ENCODE measurements at regions not wholly inside any gene's neighbourhood (a gene's known extent, or its start where the extent isn't known, plus 50 kb on each side); places are given as distances from the start of the nearest gene placed in this dataset.

GRCh38 chr5:158140120-158140731 lies 281.3 kb upstream of the CLINT1 start:
- TF ChIP-seq CTCF (IDR thresholded peaks at IDR 0.05) (no peak), POLR2A (IDR thresholded peaks at IDR 0.05; ENCODE audit: low read depth) (no peak)
- no peaks in the 10 kb centered on the region for H3K9me3 ChIP-seq
- intact Hi-C loops (cut with DNase I) = no loop called here
- H3K27ac ChIP-seq (replicated peaks in 1 of 4) = no peak overlapping the region
- no peaks in the 10 kb centered on the region for H3K27me3 ChIP-seq
- WGBS = 65% methylated on average over 4 of the region's 4 CpGs
- no peaks in the 10 kb centered on the region for H3K36me3 ChIP-seq
- no peak overlapping the region for H3K4me3 ChIP-seq
- DNase-seq (ENCODE audit: extremely low spot score) = no peak
- H3K4me1 ChIP-seq = no peaks in the 10 kb centered on the region

GRCh38 chr5:158139161-158139560 lies 280.2 kb upstream of the CLINT1 start:
- intact Hi-C loops (cut with DNase I) = no loop called here
- TF ChIP-seq CTCF (IDR thresholded peaks at IDR 0.05) (no peak), EP300 (IDR thresholded peaks at IDR 0.05) (no peak), POLR2AphosphoS5 (IDR thresholded peaks at IDR 0.05) (no peak), POLR2A (IDR thresholded peaks at IDR 0.05; ENCODE audit: low read depth) (no peak)
- WGBS = 92% methylated on average over 4 of the region's 4 CpGs

GRCh38 chr5:158135682-158136179 lies 276.8 kb upstream of the CLINT1 start:
- Histone ChIP-seq H3K36me3 (no peaks in the 10 kb centered on the region), H3K9me3 (no peaks in the 10 kb centered on the region), H3K4me1 (no peaks in the 10 kb centered on the region), H3K4me3 (no peak overlapping the region), H3K27ac (replicated peaks in 1 of 4) (no peak overlapping the region), H3K27me3 (no peaks in the 10 kb centered on the region)
- TF ChIP-seq EP300 (IDR thresholded peaks at IDR 0.05) (no peak), CTCF (IDR thresholded peaks at IDR 0.05) (no peak), POLR2A (IDR thresholded peaks at IDR 0.05; ENCODE audit: low read depth) (no peak), POLR2AphosphoS5 (IDR thresholded peaks at IDR 0.05) (no peak)
- 70% methylated on average over 4 of the region's 4 CpGs for WGBS
- DNase-seq (ENCODE audit: extremely low spot score) = no peak
- intact Hi-C loops (cut with DNase I) = no loop called here

More at GRCh38 chr5:158139161-158139560, 280.2 kb upstream of the CLINT1 start:
- no peaks in the 10 kb centered on the region for H3K36me3 ChIP-seq
- no peak overlapping the region for H3K4me3 ChIP-seq
- no peak overlapping the region for H3K27ac ChIP-seq (replicated peaks in 1 of 4)
- H3K4me1 ChIP-seq = no peaks in the 10 kb centered on the region
- H3K27me3 ChIP-seq = no peaks in the 10 kb centered on the region
- DNase-seq (ENCODE audit: extremely low spot score) = no peak
- H3K9me3 ChIP-seq = no peaks in the 10 kb centered on the region

GRCh38 chr5:158133369-158133768 lies 274.4 kb upstream of the CLINT1 start:
- Histone ChIP-seq H3K27ac (replicated peaks in 1 of 4) (no peak overlapping the region), H3K4me1 (no peaks in the 10 kb centered on the region), H3K36me3 (no peaks in the 10 kb centered on the region), H3K9me3 (no peaks in the 10 kb centered on the region), H3K27me3 (no peaks in the 10 kb centered on the region), H3K4me3 (no peak overlapping the region)
- no peak for DNase-seq (ENCODE audit: extremely low spot score)
- TF ChIP-seq EP300 (IDR thresholded peaks at IDR 0.05) (no peak), POLR2AphosphoS5 (IDR thresholded peaks at IDR 0.05) (no peak), POLR2A (IDR thresholded peaks at IDR 0.05; ENCODE audit: low read depth) (no peak), CTCF (IDR thresholded peaks at IDR 0.05) (no peak)
- intact Hi-C loops (cut with DNase I) = no loop called here
- WGBS = 61% methylated on average over 1 of the region's 1 CpG

GRCh38 chr5:158127536-158127935 lies 268.6 kb upstream of the CLINT1 start:
- intact Hi-C loops (cut with DNase I) = no loop called here
- WGBS = 54% methylated on average over 3 of the region's 3 CpGs
- no peak for TF ChIP-seq POLR2A (IDR thresholded peaks at IDR 0.05; ENCODE audit: low read depth)
- Histone ChIP-seq H3K9me3 (no peaks in the 10 kb centered on the region), H3K36me3 (no peaks in the 10 kb centered on the region), H3K27me3 (no peaks in the 10 kb centered on the region), H3K4me1 (no peaks in the 10 kb centered on the region), H3K4me3 (no peak overlapping the region), H3K27ac (replicated peaks in 1 of 4) (no peak overlapping the region)
- DNase-seq (ENCODE audit: extremely low spot score) = no peak

Data from esophagus muscularis mucosa (tissue), 4 donors.